ENCODE measurements at regions not wholly inside any gene's neighbourhood (a gene's known extent, or its start where the extent isn't known, plus 50 kb on each side); places are given as distances from the start of the nearest gene placed in this dataset.
"Not testable (repeated sequence)": the region's sequence is repeated elsewhere in the genome, so short reads cannot be mapped to it uniquely, and the experiment has no call there.

DNA sequence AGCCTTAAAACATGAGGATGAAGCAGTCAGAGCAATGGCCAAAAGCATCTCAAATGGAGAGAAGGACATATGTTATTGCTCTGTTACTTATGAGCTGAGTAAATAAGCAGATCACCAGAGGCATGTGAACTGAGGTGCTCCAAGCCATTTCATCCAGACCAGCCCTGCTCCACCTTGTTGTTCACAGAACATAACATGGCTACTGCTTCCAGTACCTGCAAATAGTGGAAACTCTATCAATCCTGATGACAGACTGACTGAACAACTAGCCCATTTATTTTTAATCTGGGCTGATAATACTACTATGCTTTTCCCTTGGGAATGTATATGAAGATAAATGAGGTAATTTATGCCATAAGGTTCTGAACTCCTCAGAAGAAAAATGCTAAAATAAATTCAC lies 1164.7 kb downstream of the FAM181B start:
- no peak overlapping the region for H3K27ac ChIP-seq (ENCODE audit: low read depth in 1 of 2, low read length in 2 of 2)
- Mint-ChIP-seq H3K27me3 (no peaks in the 10 kb centered on the region), H3K27ac (no peak overlapping the region), H3K9me3 (no peaks in the 10 kb centered on the region), H3K4me1 (ENCODE audit: low read depth) (no peaks in the 10 kb centered on the region), H3K4me3 (no peak overlapping the region), H3K36me3 (ENCODE audit: low read depth) (no peaks in the 10 kb centered on the region)
- TF ChIP-seq, protein P1, sequence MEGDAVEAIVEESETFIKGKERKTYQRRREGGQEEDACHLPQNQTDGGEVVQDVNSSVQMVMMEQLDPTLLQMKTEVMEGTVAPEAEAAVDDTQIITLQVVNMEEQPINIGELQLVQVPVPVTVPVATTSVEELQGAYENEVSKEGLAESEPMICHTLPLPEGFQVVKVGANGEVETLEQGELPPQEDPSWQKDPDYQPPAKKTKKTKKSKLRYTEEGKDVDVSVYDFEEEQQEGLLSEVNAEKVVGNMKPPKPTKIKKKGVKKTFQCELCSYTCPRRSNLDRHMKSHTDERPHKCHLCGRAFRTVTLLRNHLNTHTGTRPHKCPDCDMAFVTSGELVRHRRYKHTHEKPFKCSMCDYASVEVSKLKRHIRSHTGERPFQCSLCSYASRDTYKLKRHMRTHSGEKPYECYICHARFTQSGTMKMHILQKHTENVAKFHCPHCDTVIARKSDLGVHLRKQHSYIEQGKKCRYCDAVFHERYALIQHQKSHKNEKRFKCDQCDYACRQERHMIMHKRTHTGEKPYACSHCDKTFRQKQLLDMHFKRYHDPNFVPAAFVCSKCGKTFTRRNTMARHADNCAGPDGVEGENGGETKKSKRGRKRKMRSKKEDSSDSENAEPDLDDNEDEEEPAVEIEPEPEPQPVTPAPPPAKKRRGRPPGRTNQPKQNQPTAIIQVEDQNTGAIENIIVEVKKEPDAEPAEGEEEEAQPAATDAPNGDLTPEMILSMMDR (IDR thresholded peaks at IDR 0.05) = no peak
- H3K9me3 ChIP-seq (ENCODE audit: control insufficient read depth in 1 of 2, insufficient read depth in 1 of 2, low read length in 2 of 2) = no peaks in the 10 kb centered on the region
- H3K27me3 ChIP-seq (ENCODE audit: control insufficient read depth in 1 of 2, insufficient read depth in 2 of 2, low read length in 2 of 2) = no peaks in the 10 kb centered on the region
- DNase-seq (no peak), ATAC-seq (ENCODE audit: poor library complexity) (no peak)
- no peaks in the 10 kb centered on the region for H3K36me3 ChIP-seq (ENCODE audit: insufficient read depth, low read length)
- ChIA-PET POLR2A (no interaction called here), CTCF (no interaction called here)
- H3K4me1 ChIP-seq (ENCODE audit: insufficient read depth, low read length) = no peaks in the 10 kb centered on the region
- intact Hi-C loops (cut with DNase I, micrococcal nuclease) = no loop called here
- no peak overlapping the region for H3K4me3 ChIP-seq (ENCODE audit: low read length)

DNA sequence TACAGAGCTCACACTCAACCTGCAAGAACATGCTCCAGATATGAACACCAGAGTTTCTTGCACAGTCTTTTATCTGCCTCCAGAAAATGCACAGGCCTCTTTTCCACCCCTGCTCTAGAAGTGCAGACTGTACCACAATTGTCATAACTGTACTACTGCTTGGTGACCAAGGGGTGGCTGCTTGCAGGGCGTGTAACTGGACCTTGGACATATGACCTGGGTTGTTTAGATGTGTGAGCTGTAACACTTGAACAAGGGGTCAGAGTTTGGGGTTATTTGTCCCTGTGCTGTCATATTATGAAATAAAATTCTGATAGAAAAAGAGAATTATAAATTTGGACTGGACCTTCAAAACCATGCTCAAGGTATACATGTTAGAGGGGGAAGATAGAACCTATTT lies 1185.5 kb downstream of the FAM181B start:
- Mint-ChIP-seq H3K27ac (no peak overlapping the region), H3K36me3 (ENCODE audit: low read depth) (no peaks in the 10 kb centered on the region), H3K9me3 (peaks cover 3% of the 10 kb centered on the region), H3K27me3 (no peaks in the 10 kb centered on the region), H3K4me3 (no peak overlapping the region), H3K4me1 (ENCODE audit: low read depth) (no peaks in the 10 kb centered on the region)
- no peaks in the 10 kb centered on the region for H3K36me3 ChIP-seq (ENCODE audit: insufficient read depth, low read length)
- H3K4me3 ChIP-seq (ENCODE audit: low read length) = no peak overlapping the region
- TF ChIP-seq, protein P1 (IDR thresholded peaks at IDR 0.05) = no peak
- no peaks in the 10 kb centered on the region for H3K9me3 ChIP-seq (ENCODE audit: control insufficient read depth in 1 of 2, insufficient read depth in 1 of 2, low read length in 2 of 2)
- POLR2A ChIA-PET = no interaction called here
- H3K27ac ChIP-seq (ENCODE audit: low read depth in 1 of 2, low read length in 2 of 2) = no peak overlapping the region
- CTCF ChIA-PET = no interaction called here
- no peaks in the 10 kb centered on the region for H3K27me3 ChIP-seq (ENCODE audit: control insufficient read depth in 1 of 2, insufficient read depth in 2 of 2, low read length in 2 of 2)
- intact Hi-C loops (cut with DNase I, micrococcal nuclease) = no loop called here
- no peaks in the 10 kb centered on the region for H3K4me1 ChIP-seq (ENCODE audit: insufficient read depth, low read length)
- no peak for ATAC-seq (ENCODE audit: poor library complexity)
- DNase-seq = no peak

DNA sequence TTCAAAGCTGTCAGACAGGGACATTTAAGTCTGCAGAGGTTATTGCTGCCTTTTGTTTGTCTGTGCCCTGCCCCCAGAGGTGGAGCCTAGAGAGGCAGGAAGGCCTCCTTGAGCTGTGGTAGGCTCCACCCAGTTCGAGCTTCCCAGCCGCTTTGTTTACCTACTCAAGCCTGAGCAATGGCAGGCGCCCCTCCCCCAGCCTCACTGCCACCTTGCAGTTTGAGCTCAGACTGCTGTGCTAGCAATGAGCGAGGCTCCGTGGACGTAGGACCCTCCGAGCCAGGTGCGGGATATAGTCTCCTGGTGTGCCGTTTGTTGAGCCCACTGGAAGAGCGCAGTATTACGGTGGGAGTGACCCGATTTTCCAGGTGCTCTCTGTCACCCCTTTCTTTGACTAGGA lies 1193.9 kb downstream of the FAM181B start:
- H3K36me3 Mint-ChIP-seq (ENCODE audit: low read depth); intact Hi-C loops (cut with DNase I, micrococcal nuclease); H3K9me3 Mint-ChIP-seq; H3K27me3 ChIP-seq (ENCODE audit: control insufficient read depth in 1 of 2, insufficient read depth in 2 of 2, low read length in 2 of 2); H3K4me1 Mint-ChIP-seq (ENCODE audit: low read depth); H3K4me3 ChIP-seq (ENCODE audit: low read length); CTCF ChIA-PET; H3K36me3 ChIP-seq (ENCODE audit: insufficient read depth, low read length); H3K4me1 ChIP-seq (ENCODE audit: insufficient read depth, low read length); H3K9me3 ChIP-seq (ENCODE audit: control insufficient read depth in 1 of 2, insufficient read depth in 1 of 2, low read length in 2 of 2); DNase-seq; H3K27ac Mint-ChIP-seq; H3K27me3 Mint-ChIP-seq; H3K4me3 Mint-ChIP-seq; POLR2A ChIA-PET; ATAC-seq (ENCODE audit: poor library complexity); H3K27ac ChIP-seq (ENCODE audit: low read depth in 1 of 2, low read length in 2 of 2): not testable (repeated sequence)

DNA sequence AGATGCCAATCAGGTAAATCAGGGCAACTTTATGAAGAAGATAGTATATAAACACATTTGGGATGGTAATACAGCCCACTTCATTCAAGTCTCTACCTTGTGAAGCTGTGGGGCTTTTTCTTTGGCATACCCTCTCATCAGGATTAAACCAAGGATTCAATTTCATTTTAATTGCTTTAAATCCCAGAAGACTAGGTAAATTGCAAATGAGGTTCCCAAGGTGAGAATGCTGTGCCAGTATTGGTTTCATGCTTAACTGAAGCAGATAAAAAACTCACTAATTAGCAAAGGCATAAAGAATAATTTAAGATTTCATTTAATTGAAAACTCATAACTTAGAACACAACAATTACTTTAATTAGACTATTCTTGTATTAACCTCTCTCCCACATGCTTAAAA lies 1218.1 kb downstream of the FAM181B start:
- ChIA-PET CTCF (no interaction called here), POLR2A (no interaction called here)
- Mint-ChIP-seq H3K27me3 (no peaks in the 10 kb centered on the region), H3K4me3 (no peak overlapping the region), H3K36me3 (ENCODE audit: low read depth) (no peaks in the 10 kb centered on the region), H3K4me1 (ENCODE audit: low read depth) (no peaks in the 10 kb centered on the region), H3K9me3 (peaks cover 3% of the 10 kb centered on the region), H3K27ac (no peak overlapping the region)
- Histone ChIP-seq H3K4me3 (ENCODE audit: low read length) (no peak overlapping the region), H3K27me3 (ENCODE audit: control insufficient read depth in 1 of 2, insufficient read depth in 2 of 2, low read length in 2 of 2) (no peaks in the 10 kb centered on the region), H3K36me3 (ENCODE audit: insufficient read depth, low read length) (no peaks in the 10 kb centered on the region), H3K27ac (ENCODE audit: low read depth in 1 of 2, low read length in 2 of 2) (no peak overlapping the region), H3K9me3 (ENCODE audit: control insufficient read depth in 1 of 2, insufficient read depth in 1 of 2, low read length in 2 of 2) (no peaks in the 10 kb centered on the region), H3K4me1 (ENCODE audit: insufficient read depth, low read length) (no peaks in the 10 kb centered on the region)
- no peak for DNase-seq
- intact Hi-C loops (cut with DNase I, micrococcal nuclease) = no loop called here
- no peak for ATAC-seq (ENCODE audit: poor library complexity)
- TF ChIP-seq, protein P1 (IDR thresholded peaks at IDR 0.05) = no peak

All from CD4-positive, alpha-beta T cell (primary cell).